Left ventricle myocardium inferior (tissue), 1 donor: ENCODE measurements at regions not wholly inside any gene's neighbourhood (a gene's known extent, or its start where the extent isn't known, plus 50 kb on each side); places are given as distances from the start of the nearest gene placed in this dataset.

Source experiments
- DNase-seq: peaks from one replicate; pipeline ENCODE4 v3.0.0-alpha.2; 2020
- H3K27ac ChIP-seq: fragments of 200-600 bp; replicated peaks from 2 replicates; pipeline ENCODE4 v1.8.0; 2021
- H3K27me3 ChIP-seq: fragments of 200-600 bp; 2 replicates; pipeline ENCODE4 v1.8.0; 2021; ENCODE audit warnings: low read depth
- H3K36me3 ChIP-seq: fragments of 200-600 bp; 2 replicates; pipeline ENCODE4 v1.8.0; 2021
- H3K4me1 ChIP-seq: fragments of 200-600 bp; 2 replicates; pipeline ENCODE4 v1.8.0; 2021
- H3K4me3 ChIP-seq: fragments of 200-600 bp; 2 replicates; pipeline ENCODE4 v1.8.0; 2021; ENCODE audit warnings: mild to moderate bottlenecking, moderate library complexity
- H3K9me3 ChIP-seq: fragments of 200-600 bp; replicated peaks from 2 replicates; pipeline ENCODE4 v1.8.0; 2021
- intact Hi-C: fragments of 100-400 bp; cut with micrococcal nuclease; formaldehyde crosslinking; loops from one replicate; pipeline ENCODE4 v1.11.0; 2022
- TF ChIP-seq, protein P1 (sequence below): fragments of 200-600 bp; IDR thresholded peaks from 2 replicates; pipeline ENCODE4 v1.8.0; 2021; ENCODE audit warnings: antibody characterized with exemption, mild to moderate bottlenecking, borderline replicate concordance
- donor health status: DM: no; HTN: yes; CAD: no; lungs with severe emphysema.

DNA sequence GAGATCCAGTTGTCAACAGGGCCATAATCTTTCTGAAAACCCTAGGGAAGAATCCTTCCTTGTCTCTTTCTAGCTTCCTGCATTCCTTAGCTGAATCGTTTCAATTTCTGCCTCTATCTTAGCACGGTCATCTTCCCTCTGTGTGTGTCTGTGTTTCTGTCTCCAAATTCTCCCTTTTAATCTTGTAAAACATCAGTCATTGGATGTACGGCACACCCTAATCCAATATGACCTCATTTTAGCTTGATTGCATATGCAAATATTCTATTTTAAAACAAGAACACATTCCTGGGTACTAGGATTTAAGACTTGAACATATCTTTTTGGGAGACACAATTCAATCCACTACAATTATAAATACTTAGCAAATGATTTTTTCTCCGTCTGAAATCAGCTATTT lies 600.3 kb downstream of the GBE1 start:
- no peak for DNase-seq
- Histone ChIP-seq H3K27ac (no peak overlapping the region), H3K4me1 (no peaks in the 10 kb centered on the region), H3K4me3 (no peak overlapping the region), H3K36me3 (no peaks in the 10 kb centered on the region), H3K27me3 (no peaks in the 10 kb centered on the region), H3K9me3 (peaks cover 22% of the 10 kb centered on the region)
- intact Hi-C loops = no loop called here
- TF ChIP-seq, protein P1, sequence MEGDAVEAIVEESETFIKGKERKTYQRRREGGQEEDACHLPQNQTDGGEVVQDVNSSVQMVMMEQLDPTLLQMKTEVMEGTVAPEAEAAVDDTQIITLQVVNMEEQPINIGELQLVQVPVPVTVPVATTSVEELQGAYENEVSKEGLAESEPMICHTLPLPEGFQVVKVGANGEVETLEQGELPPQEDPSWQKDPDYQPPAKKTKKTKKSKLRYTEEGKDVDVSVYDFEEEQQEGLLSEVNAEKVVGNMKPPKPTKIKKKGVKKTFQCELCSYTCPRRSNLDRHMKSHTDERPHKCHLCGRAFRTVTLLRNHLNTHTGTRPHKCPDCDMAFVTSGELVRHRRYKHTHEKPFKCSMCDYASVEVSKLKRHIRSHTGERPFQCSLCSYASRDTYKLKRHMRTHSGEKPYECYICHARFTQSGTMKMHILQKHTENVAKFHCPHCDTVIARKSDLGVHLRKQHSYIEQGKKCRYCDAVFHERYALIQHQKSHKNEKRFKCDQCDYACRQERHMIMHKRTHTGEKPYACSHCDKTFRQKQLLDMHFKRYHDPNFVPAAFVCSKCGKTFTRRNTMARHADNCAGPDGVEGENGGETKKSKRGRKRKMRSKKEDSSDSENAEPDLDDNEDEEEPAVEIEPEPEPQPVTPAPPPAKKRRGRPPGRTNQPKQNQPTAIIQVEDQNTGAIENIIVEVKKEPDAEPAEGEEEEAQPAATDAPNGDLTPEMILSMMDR = no peak

DNA sequence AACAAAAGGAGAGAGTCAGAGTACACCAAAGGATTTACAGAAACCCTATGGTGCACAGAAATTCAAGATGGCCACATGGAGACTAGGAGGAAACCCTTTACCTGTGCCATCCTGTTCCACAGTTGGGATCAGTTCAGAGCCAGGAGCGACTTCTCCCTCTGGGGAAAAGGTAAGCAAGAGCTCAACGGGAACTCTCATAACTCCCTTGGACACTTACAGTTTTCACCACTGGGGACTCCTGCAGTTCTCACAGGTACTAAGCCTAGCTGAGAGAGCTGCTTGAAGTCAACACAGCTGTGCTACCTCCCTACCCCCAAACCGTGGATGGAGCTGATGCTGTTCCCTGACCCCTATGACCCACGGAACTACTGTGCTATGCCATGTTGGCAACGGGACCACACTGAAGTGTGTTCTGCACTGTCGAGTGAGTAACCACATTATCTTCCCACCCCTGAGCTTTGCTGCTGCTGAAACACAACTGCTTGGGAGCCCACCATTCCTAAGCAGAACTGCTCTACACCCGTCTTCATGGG lies 606.8 kb downstream of the GBE1 start:
- H3K4me3 ChIP-seq = no peak overlapping the region
- no peaks in the 10 kb centered on the region for H3K27me3 ChIP-seq
- H3K9me3 ChIP-seq = peaks cover 32% of the 10 kb centered on the region
- no peak for DNase-seq
- intact Hi-C loops = no loop called here
- TF ChIP-seq, protein P1 = no peak
- no peaks in the 10 kb centered on the region for H3K4me1 ChIP-seq
- H3K36me3 ChIP-seq = no peaks in the 10 kb centered on the region
- H3K27ac ChIP-seq = no peak overlapping the region

DNA sequence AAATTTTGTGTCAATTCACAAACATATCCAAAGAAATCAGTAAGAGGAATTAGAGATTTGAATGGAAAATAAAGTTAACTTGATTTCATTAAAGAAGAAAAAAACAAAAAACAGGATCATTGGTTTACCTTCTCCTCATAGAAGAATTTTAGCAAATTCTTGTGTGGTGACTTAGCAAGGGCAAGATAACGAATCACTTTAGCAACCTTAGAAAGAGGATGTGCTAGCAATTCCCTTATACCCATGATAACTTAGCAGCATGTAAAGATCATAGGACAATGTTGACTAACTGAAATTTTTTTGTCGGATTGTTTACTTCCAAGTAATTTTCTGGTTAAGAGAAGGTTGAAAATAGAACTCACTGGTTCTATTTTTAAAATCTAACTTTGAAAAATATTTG lies 609.3 kb downstream of the GBE1 start:
- no peaks in the 10 kb centered on the region for H3K27me3 ChIP-seq
- H3K4me1 ChIP-seq = no peaks in the 10 kb centered on the region
- no peak for DNase-seq
- H3K36me3 ChIP-seq = no peaks in the 10 kb centered on the region
- peaks cover 21% of the 10 kb centered on the region for H3K9me3 ChIP-seq
- intact Hi-C loops = no loop called here
- no peak overlapping the region for H3K4me3 ChIP-seq
- TF ChIP-seq, protein P1 = no peak
- H3K27ac ChIP-seq = no peak overlapping the region

DNA sequence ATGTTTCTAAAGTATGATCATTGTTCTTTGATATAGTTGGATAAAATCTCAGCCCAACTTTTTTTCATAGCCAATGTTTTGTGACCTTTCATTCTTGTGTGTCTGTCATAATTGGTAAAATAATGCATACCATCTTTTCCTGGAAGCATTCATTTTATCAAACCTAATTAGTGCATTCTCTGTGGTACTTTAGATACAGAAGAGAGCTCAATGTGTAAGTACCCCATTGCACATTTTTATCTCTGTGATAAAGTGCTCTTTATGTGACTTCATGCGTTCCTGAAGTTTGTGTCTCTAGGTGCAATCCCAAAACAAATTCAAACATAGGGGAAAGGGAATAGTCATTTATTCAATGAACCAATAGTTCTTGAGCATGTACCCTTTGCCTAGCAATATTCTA lies 628.5 kb downstream of the GBE1 start:
- Histone ChIP-seq H3K4me1 (no peaks in the 10 kb centered on the region), H3K4me3 (no peak overlapping the region), H3K9me3 (peaks cover 34% of the 10 kb centered on the region), H3K27me3 (no peaks in the 10 kb centered on the region), H3K36me3 (no peaks in the 10 kb centered on the region), H3K27ac (no peak overlapping the region)
- intact Hi-C loops = no loop called here
- no peak for DNase-seq
- TF ChIP-seq, protein P1 = no peak

DNA sequence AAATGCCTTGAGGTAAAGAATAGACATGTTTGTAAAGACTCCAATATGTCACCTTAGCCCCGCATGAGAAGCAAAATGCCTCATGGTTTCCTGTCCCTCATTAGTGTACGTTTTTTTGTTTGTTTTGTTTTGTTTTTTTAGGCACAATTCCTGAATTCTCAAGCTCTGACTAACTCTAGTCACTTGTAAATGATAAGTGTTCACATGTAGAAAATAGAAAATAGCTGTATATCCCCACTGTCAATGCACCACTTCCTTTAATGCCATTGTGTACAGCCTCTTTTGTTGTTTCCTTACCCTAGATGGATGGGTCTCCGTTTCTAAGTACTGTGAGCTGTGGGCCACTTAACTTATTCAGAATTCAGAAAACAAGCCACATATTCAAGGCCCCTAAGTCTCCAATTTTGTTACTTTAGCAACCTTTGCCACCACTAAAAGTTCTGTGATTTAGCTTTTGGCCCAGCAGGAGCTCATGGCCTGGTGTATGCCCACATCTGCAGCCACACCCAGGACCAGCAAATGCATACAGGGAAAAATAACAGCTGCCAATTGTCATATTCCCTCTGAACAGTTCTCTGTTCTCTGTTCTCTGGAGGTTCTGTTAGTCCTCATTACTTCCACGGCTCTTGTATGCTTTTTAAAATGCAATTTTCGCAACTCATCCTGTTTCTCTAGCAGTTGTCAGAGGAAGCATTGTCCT lies 655.5 kb downstream of the GBE1 start:
- TF ChIP-seq, protein P1 = no peak
- no peaks in the 10 kb centered on the region for H3K27me3 ChIP-seq
- no peak for DNase-seq
- peaks cover 11% of the 10 kb centered on the region for H3K9me3 ChIP-seq
- intact Hi-C loops = no loop called here
- H3K4me1 ChIP-seq = no peaks in the 10 kb centered on the region
- H3K36me3 ChIP-seq = no peaks in the 10 kb centered on the region
- H3K4me3 ChIP-seq = no peak overlapping the region
- H3K27ac ChIP-seq = no peak overlapping the region
